ENCODE measurements at regions not wholly inside any gene's neighbourhood (a gene's known extent, or its start where the extent isn't known, plus 50 kb on each side); places are given as distances from the start of the nearest gene placed in this dataset.

- no peak for DNase-seq (ENCODE audit: low read depth in 2 of 2, low spot score in 1 of 2)
Measured at GRCh38 chr9:16092142-16093091, 539.6 kb downstream of the CCDC171 start.

DNA sequence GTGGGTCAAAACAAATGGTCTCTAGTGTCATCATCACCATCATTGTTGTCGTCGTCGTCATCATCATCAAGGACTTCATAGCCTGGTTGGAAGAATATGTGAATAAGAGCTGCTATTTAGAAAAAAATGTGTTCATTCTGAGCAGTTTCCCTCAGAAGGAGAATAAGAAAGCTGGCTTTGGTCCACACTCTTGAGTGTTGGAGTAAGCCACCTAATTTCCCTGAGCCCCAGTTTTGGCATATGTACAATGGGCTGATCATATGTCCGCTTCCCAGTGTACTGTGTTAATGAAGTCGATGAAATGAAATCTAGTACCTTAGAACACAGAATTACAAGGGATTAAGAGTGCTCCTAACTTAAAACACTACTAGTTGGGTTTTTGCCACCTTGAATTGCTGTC lies 545.5 kb downstream of the CCDC171 start:
- DNase-seq (ENCODE audit: low read depth in 2 of 2, low spot score in 1 of 2) = no peak

GRCh38 chr9:16099732-16100536 lies 547.1 kb downstream of the CCDC171 start:
- no peak for DNase-seq (ENCODE audit: low read depth in 2 of 2, low spot score in 1 of 2)

DNA sequence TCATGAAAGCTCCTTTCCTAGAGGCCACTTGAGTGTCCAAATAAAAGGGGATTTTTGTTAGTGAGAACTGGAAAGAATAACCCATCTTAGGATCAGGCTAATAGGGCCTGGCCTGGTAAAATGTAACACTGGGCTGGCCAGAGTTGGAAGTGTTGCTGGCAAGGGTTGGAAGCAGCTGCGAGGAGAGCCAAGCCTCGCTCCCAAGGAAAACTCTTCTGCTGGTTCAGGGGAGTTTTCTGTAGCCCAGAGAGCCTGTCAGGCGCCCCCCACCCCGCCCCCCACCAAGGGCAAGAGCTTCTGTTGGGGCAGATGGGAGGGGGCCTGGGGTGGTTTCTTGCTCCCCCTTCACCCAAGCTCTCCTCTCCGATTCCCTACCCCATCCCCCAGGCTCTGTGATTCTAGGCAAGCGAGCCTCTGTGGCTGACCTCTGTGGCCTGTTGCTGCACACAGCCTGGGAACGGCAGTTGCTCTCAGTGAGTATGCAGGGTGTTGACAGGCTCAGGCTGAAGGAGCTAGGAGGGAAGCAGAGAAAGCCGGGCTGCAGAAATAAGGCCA lies 547.8 kb downstream of the CCDC171 start:
- DNase-seq (ENCODE audit: low read depth in 2 of 2, low spot score in 1 of 2) = no peak

- DNase-seq (ENCODE audit: low read depth in 2 of 2, low spot score in 1 of 2) = no peak
Measured at GRCh38 chr9:16102154-16102553, 549.3 kb downstream of the CCDC171 start.

GRCh38 chr9:16103620-16104397 lies 551.0 kb downstream of the CCDC171 start:
- DNase-seq (ENCODE audit: low read depth in 2 of 2, low spot score in 1 of 2) = no peak

- DNase-seq (ENCODE audit: low read depth in 2 of 2, low spot score in 1 of 2) = no peak
Measured at GRCh38 chr9:16105168-16106020, 552.6 kb downstream of the CCDC171 start.

DNA sequence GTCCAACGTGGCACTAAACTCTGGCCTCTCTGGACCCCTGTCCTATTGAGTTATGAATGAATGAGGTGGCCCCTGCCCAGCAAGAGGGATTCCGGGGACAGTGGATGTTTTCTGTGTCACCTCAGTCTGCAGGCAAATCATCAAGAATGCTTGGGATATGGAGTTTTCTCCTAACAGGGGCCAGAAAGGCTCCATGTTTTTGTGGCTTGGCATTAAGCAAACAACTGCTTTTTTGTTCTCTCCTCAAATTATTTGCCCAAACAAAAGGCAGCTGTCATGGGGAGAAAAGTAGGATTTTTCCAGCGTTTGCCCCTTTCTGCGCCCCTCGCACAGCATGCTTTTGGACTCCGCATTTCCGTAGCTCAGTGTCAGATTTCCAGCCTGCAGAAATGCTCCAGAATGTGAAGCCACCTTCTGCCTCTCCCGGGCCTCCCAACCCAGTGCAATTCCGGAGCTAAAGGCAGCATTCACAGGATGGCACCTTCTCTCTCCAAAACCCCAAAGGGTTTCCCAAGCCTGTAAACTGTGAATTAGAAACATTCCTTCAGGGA lies 553.3 kb downstream of the CCDC171 start:
- no peak for DNase-seq (ENCODE audit: low read depth in 2 of 2, low spot score in 1 of 2)

DNA sequence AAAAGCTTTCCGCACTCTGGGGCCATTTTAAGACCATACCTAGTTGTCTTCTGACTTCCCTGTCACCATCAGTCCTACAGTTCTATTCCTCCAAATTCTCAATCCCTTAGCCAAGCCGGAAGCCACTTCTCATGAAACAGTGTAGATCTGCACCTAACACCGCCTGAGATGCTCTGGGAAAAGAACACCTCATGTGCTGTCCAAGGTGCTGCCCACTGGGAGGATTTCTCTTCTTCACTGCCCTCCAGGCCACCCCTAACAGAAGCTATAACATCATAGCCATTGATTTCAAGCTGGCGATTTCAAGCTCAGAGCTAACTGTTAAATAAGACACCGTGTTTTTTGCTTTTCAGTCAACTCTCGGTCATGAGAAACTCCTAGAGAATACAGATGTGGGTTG lies 559.3 kb downstream of the CCDC171 start:
- DNase-seq (ENCODE audit: low read depth in 2 of 2, low spot score in 1 of 2) = no peak

GRCh38 chr9:16115994-16116393 lies 563.2 kb downstream of the CCDC171 start:
- no peak for DNase-seq (ENCODE audit: low read depth in 2 of 2, low spot score in 1 of 2)

GRCh38 chr9:16118043-16118442 lies 565.2 kb downstream of the CCDC171 start:
- no peak for DNase-seq (ENCODE audit: low read depth in 2 of 2, low spot score in 1 of 2)

GRCh38 chr9:16119261-16120230 lies 566.7 kb downstream of the CCDC171 start:
- DNase-seq (ENCODE audit: low read depth in 2 of 2, low spot score in 1 of 2) = no peak

- no peak for DNase-seq (ENCODE audit: low read depth in 2 of 2, low spot score in 1 of 2)
Measured at GRCh38 chr9:16120231-16120641, 567.4 kb downstream of the CCDC171 start.

GRCh38 chr9:16120727-16121126 lies 567.9 kb downstream of the CCDC171 start:
- no peak for DNase-seq (ENCODE audit: low read depth in 2 of 2, low spot score in 1 of 2)

DNA sequence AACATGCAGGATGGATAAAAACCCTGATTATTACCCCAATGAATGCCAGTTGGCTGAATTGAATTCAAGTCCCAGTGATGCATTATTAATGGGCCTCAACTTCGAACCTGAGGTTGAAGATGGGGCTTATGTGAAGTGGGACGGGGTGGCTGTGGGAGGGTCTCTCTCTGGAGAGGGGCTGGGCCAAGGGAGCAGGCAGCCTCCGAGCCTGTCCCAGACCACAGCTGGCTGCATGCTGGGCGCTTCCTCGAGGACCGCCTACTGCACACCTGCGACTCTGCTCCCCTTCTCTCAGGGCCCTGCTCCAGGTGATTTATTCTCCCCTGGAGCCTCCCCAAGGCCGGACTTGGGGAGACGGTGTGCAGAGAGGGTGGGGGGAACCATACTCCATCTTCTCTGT lies 568.3 kb downstream of the CCDC171 start:
- DNase-seq (ENCODE audit: low read depth in 2 of 2, low spot score in 1 of 2) = no peak

DNA sequence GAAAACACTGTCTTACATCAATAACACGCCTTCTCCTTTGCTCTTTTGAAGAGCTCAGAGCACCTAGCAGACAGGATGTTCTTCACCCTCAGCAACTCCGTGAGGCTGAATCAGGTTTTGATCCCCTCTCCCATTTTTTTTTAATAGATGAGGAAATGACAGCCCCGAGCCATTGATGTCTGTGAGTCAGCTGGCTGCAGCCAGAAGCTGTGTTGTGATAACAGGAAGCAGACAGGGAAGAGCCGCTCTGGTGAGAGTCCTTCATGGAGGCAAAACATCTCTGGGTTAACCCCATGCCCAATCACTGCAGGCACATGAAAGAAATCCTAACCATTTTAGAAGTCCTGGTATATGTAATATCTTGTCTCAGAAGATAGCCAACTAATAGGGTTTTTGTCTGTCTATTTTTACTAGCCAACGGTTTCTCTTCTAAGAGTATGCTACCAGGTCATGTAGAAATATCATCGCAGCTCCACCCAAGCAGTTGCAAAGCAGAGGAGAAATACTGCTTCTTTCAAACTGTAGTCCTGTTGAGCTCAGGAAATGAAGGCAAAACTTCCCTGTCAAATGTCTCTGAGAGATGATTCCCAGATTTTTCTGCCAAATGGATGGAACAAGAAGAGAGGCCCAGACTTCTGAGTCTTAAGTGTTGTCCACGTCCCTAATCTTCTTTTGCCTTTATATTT lies 568.9 kb downstream of the CCDC171 start:
- DNase-seq (ENCODE audit: low read depth in 2 of 2, low spot score in 1 of 2) = no peak

DNA sequence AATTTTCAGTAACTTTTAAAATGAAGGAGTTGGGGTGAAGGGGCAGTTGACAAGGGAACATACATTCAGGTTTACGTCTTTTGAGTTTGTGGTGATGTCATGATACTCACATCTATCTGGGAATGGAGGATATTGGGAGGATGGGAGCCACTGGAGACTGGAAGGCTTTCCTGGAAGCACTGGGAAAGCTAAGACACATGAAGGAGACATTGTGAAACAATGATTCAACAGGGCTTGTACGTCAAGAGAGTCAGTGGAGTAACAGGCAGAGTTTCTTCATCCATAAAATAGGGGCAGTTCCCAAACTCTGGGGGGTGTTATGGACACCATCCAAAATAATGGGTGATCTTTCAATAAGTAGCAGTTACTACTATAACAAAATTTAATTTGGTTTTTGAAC lies 572.8 kb downstream of the CCDC171 start:
- DNase-seq (ENCODE audit: low read depth in 2 of 2, low spot score in 1 of 2) = no peak

DNA sequence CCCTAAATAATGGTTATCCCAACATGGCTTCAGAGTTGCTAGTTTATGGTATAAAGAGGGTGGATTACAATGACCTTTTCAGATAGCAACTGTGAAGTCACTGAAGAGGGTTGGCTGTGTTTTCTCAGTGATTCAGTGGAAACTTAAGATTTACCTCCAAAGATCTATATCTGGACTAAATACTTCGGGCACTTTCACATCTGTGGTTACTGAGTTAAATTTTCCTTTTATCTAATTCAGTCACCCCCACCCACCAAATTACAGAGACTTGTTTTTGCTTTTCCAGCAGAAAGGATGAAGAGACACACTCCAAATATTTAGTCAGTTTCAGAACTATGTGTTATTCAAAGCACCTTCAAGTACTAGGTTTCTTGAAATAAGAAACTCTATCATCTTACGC lies 573.2 kb downstream of the CCDC171 start:
- DNase-seq (ENCODE audit: low read depth in 2 of 2, low spot score in 1 of 2) = no peak

All from stimulated activated CD8-positive, alpha-beta memory T cell treated with anti-CD3 and anti-CD28 coated beads, Interleukin-4, amount 100 ng/mL, for 4 hours (primary cell).